ENCODE measurements at regions not wholly inside any gene's neighbourhood (a gene's known extent, or its start where the extent isn't known, plus 50 kb on each side); places are given as distances from the start of the nearest gene placed in this dataset.

GRCh38 chr3:124210899-124211298, 219.0 kb upstream of the ROPN1 start:
- ATAC-seq (no peak), DNase-seq (no peak)
- intact Hi-C loops (cut with DNase I), result no loop called here

GRCh38 chr3:124213641-124214040, 221.7 kb upstream of the ROPN1 start:
- no peak for DNase-seq
- intact Hi-C loops (cut with DNase I), result no loop called here
- ATAC-seq, result no peak

- DNase-seq, result peak; percentile 49
- intact Hi-C loops (cut with DNase I), result no loop called here
- ATAC-seq, result peak; percentile 49 to 71
Measured at GRCh38 chr3:124217542-124217941, 225.6 kb upstream of the ROPN1 start.

GRCh38 chr3:124221422-124221821, 229.5 kb upstream of the ROPN1 start:
- no peak for ATAC-seq
- intact Hi-C loops (cut with DNase I), result no loop called here
- DNase-seq, result no peak

- no peak for DNase-seq
- ATAC-seq, result no peak
- intact Hi-C loops (cut with DNase I), result no loop called here
Measured at GRCh38 chr3:124223853-124224252, 231.9 kb upstream of the ROPN1 start.

DNA sequence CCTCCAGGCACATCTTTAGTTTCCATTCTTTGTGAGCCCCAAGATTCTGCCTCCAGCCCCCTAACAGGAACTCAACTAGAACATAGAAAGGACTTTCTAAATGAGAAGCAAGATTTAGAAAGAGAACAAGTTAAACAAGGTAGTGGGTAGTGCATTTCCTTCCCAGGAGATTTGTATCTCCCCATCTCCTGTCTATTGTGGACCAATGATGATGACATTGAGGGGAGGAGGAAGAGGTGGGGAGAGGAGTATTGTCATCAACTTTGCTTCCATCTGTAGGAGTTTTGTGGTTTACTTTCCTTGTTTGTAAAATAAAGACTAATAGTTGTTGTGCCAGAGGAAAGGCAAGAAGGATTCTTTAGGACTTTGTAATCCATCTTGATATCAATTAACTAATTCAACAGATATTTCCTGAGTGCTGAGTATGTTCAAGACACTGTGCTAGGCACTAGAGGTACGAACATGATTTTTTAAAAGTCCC, 235.3 kb upstream of the ROPN1 start:
- ATAC-seq (no peak), DNase-seq (no peak)
- intact Hi-C loops (cut with DNase I), result no loop called here

- peak; percentile 30 to 84 for ATAC-seq
- DNase-seq, result no peak
- intact Hi-C loops (cut with DNase I), result no loop called here
Measured at GRCh38 chr3:124229420-124229819, 237.5 kb upstream of the ROPN1 start.

DNA sequence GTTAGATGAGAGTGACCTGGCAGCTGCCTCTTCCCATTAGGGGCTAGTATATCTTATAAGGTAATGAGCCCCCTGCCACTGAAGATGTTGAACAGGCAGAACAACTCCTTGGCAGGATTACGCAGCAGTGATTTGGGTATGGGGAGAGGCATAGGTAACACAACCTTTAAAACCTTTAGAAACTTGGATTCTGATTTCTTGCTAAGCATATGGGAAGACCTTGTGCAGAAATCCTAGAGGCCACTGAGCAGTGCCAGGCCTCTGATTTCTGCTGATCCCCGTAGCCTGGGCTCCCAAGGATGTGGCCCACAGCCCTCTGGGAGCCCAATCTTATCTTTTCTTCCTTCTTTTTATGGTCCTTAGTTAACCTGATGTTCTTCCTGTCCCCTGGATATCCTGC, 237.9 kb upstream of the ROPN1 start:
- intact Hi-C loops (cut with DNase I), result no loop called here
- no peak for DNase-seq
- no peak for ATAC-seq

DNA sequence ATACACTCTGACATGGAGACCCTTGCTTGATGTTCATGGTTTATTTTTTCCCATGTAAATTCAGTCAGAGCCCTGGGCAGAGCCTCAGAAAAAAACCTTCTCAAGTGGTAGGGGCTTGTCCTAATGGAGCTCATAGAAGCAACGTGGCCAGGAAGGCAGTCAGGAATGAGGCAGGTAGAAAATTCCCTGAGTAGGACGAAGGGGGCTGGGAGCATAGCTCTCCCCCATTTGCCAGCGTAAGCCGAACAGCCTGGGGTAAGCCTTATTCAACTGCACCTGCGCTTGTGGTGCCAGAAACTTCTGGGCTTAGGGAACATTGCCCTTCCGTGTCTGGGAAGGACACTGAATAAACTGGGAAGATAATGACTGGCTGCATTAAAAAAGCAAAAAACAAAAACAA, 238.5 kb upstream of the ROPN1 start:
- intact Hi-C loops (cut with DNase I), result no loop called here
- DNase-seq (no peak), ATAC-seq (no peak)

GRCh38 chr3:124230998-124231397, 239.1 kb upstream of the ROPN1 start:
- ATAC-seq, result no peak
- intact Hi-C loops (cut with DNase I), result no loop called here
- no peak for DNase-seq

DNA sequence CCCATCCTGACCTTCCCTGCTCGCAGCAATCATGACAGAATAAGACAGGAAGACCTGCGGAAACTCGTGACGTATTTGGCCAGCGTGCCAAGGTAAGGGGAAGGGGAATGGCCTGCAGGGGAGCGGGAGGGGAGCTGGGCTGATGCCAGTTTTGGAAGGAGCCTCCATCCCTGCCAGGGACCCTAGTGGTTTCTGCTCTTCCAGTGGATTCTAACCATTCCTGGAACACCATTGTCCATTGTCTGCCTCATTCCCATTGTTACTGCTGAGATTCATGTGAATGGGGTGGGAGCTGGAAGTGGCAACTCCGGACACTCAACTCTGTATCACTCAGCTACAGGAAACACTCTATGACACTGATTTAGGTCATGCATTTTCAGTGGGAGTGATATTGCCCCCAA, 242.9 kb upstream of the ROPN1 start:
- DNase-seq, result peak; percentile 40
- ATAC-seq, result peak; percentile 32 to 61
- intact Hi-C loops (cut with DNase I), result no loop called here

GRCh38 chr3:124235446-124235845, 243.5 kb upstream of the ROPN1 start:
- intact Hi-C loops (cut with DNase I), result no loop called here
- ATAC-seq, result no peak
- no peak for DNase-seq

- intact Hi-C loops (cut with DNase I), result no loop called here
- DNase-seq (no peak), ATAC-seq (no peak)
Measured at GRCh38 chr3:124243177-124243859, 251.4 kb upstream of the ROPN1 start.

DNA sequence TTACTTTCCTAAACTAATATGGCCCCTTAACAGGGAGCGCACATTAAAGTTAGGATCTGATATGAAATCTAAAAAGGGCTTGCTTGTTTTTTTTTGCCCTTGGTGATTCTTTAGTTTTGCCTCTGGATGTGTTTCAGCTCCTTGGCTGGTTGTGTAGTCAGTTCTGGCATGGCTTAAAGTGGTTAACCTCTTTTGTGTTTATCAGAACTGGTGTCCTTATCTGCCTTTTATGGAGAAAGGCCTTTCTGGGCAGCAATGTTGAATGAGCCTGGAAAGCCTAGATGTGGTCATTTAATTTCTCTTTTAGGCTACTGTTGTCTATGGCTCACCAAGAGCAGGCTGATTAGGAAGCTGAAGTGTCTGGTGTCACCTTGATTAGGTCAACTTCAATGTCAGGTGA, 254.5 kb upstream of the ROPN1 start:
- no peak for DNase-seq
- intact Hi-C loops (cut with DNase I), result no loop called here
- ATAC-seq, result no peak

GRCh38 chr3:124246949-124247348, 255.0 kb upstream of the ROPN1 start:
- no peak for DNase-seq
- intact Hi-C loops (cut with DNase I), result no loop called here
- no peak for ATAC-seq

DNA sequence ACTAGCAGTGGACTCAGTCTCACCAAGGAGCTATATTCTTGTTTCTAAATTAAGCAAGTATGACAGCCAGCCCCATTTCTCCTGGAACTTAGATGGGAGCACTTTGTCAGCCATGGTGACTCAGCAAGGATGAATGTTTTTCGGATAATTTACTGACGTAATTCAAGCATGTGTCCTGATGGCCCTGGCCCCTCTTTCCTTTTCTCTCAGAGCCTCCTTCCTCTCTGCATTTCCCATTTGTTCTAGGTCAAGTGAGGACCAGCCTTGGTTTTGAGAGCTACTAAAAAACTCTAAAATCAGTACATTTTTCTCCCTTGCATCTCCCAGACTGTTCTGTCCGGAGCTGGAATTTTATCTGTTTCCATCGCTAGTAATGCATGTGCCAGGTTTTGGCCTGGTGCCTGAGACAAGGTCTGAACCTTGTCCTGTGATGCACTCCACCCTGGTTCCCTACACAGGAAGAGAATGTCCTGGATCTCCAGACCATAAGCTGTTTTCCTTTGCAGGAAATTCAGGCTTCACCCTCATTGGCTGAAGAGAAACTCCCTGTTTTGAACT, 256.6 kb upstream of the ROPN1 start:
- DNase-seq, result peak; percentile 58
- ATAC-seq, result peak; percentile 71 to 91
- intact Hi-C loops (cut with DNase I), result loop anchor here in 1 of 2 donors (2.0 kb wide), 1 partner anchor 28 kb away; no protein-coding TSS in a partner anchor

DNA sequence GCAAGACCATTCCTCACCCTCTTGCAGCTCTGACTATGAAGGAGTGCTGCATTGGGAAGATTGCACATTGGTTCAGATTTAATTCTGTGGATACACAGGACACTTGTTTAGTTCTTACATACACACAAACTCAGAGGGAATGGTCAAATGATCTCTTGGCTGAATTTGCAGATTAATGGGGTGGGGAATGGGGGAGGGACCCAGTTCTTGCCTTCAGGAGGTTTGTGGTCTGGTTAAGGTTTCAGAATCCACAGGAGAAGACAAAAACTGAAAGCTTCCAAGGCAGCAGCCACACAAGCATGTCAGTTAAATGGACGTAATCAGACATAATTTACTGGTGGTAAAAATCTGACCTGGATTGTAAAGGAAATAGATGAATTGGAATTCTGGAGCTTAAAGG, 257.1 kb upstream of the ROPN1 start:
- ATAC-seq (no peak), DNase-seq (no peak)
- intact Hi-C loops (cut with DNase I), result loop anchor here in 1 of 2 donors (2.0 kb wide), 1 partner anchor 28 kb away; no protein-coding TSS in a partner anchor

DNA sequence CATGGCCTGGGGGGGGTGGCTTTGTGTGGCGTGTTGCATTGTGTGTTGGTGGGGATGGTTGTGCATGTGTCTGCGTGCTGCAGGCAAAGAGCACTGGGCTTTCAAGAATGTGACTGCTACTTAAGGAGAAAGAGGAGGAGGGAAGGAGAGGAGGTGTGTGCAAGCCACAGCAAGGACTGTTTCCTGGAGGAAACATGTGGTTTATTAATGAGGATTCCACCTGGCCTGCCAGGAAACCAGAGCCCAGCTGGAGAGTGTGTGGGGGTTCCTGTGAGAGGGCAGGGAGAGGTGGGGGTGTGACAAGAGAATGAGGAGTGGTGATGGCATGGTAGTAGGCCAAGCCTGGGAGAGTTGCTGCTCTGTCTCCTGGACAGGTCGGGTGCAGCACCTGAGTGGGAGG, 258.1 kb upstream of the ROPN1 start:
- intact Hi-C loops (cut with DNase I), result no loop called here
- ATAC-seq (peak in 1 of 2 donors; percentile 29), DNase-seq (no peak)

DNA sequence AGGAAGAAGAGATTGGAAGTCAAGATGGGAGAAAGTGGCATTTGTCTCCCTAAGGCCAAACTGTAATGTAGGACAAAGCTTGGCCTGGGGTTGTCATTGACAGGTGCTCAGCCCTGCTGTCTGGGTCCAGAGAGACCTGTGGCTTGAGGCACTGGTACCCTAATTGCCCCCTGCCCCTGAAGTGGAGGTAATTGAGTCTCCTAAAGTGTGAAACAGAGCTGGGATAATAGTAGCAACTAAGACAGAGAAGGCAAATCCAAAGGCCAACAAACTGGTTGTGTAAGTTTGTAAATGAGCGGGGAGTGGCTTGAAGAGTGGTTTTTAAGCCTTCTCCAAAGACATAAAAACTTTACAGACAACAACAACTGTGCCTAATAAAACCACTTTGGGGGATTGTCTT, 264.2 kb upstream of the ROPN1 start:
- ATAC-seq, result no peak
- intact Hi-C loops (cut with DNase I), result no loop called here
- no peak for DNase-seq

GRCh38 chr3:124256599-124256998, 264.7 kb upstream of the ROPN1 start:
- no peak for ATAC-seq
- no peak for DNase-seq
- intact Hi-C loops (cut with DNase I), result no loop called here

- intact Hi-C loops (cut with DNase I), result no loop called here
- ATAC-seq (no peak), DNase-seq (no peak)
Measured at GRCh38 chr3:124257336-124257864, 265.5 kb upstream of the ROPN1 start.
